Neural cell (in vitro differentiated cells): ENCODE measurements at regions not wholly inside any gene's neighbourhood (a gene's known extent, or its start where the extent isn't known, plus 50 kb on each side); places are given as distances from the start of the nearest gene placed in this dataset.

ENCODE experiments used
- H2AFZ ChIP-seq: fragments of 200-600, 300-800 bp; sonication (generic), shearing (Covaris generic); 2 replicates; pipeline ENCODE4 v1.6.0; 2014; ENCODE audit warnings: low read depth, mild to moderate bottlenecking, antibody characterized with exemption, low read length, moderate library complexity
- H3F3A ChIP-seq: fragments of 200-600 bp; shearing (Covaris generic); 2 replicates; pipeline ENCODE4 v1.6.1; 2016; ENCODE audit warnings: mild to moderate bottlenecking, moderate library complexity, mixed read lengths, antibody characterized with exemption, low read length; ENCODE audit not compliant: insufficient read depth, poor library complexity, severe bottlenecking
- H3K27ac ChIP-seq: fragments of 200-600, 300-800 bp; sonication (generic), shearing (Covaris generic); 2 replicates; pipeline ENCODE4 v1.5.1; 2014; ENCODE audit warnings: mild to moderate bottlenecking, low read length, moderate library complexity
- H3K27me3 ChIP-seq: fragments of 300-800, 200-600 bp; sonication (generic), shearing (Covaris generic); 2 replicates; pipeline ENCODE4 v1.6.0; 2014; ENCODE audit warnings: mild to moderate bottlenecking, low read depth, low read length, moderate library complexity; ENCODE audit not compliant: insufficient read depth
- H3K36me3 ChIP-seq: fragments of 300-800, 200-600 bp; sonication (generic), shearing (Covaris generic); 2 replicates; pipeline ENCODE4 v1.5.1; 2014; ENCODE audit warnings: mild to moderate bottlenecking, antibody characterized with exemption, low read length, moderate library complexity; ENCODE audit not compliant: insufficient read depth
- H3K4me2 ChIP-seq: fragments of 300-800, 200-600 bp; sonication (generic), shearing (Covaris generic); 2 replicates; pipeline ENCODE4 v1.6.0; 2014; ENCODE audit warnings: mild to moderate bottlenecking, low read length
- H3K4me3 ChIP-seq: fragments of 300-800, 200-600 bp; sonication (generic), shearing (Covaris generic); 2 replicates; pipeline ENCODE4 v1.5.1; 2014; ENCODE audit warnings: mild to moderate bottlenecking, low read length, moderate library complexity
- H3K79me2 ChIP-seq: fragments of 200-600 bp; shearing (Covaris generic); replicated peaks from 2 replicates; pipeline ENCODE4 v1.6.0; 2014; ENCODE audit warnings: mild to moderate bottlenecking, low read length, moderate library complexity; ENCODE audit not compliant: insufficient read depth
- H3K9ac ChIP-seq: fragments of 300-800, 200-600 bp; sonication (generic), shearing (Covaris generic); 2 replicates; pipeline ENCODE4 v1.6.1; 2016; ENCODE audit warnings: mild to moderate bottlenecking, low read length, mixed read lengths
- H3K9me2 ChIP-seq: fragments of 200-600 bp; shearing (Covaris generic); 2 replicates; pipeline ENCODE4 v1.6.1; 2016; ENCODE audit warnings: mild to moderate bottlenecking, low read length, mixed read lengths; ENCODE audit not compliant: insufficient read depth
- H3K9me3 ChIP-seq: fragments of 200-600, 300-800 bp; sonication (generic), shearing (Covaris generic); 2 replicates; pipeline ENCODE4 v1.6.1; 2016; ENCODE audit warnings: mild to moderate bottlenecking, mixed run types, low read length, moderate library complexity, mixed read lengths
- H4K20me1 ChIP-seq: fragments of 200-600 bp; shearing (Covaris generic); 2 replicates; pipeline ENCODE4 v1.6.1; 2016; ENCODE audit warnings: mild to moderate bottlenecking, mixed run types; ENCODE audit not compliant: insufficient read depth
- CTCF ChIP-seq: fragments of 450-650 bp; IDR thresholded peaks from 2 replicates; pipeline ENCODE4 v1.5.1; 2014; ENCODE audit warnings: antibody characterized with exemption, mild to moderate bottlenecking, moderate library complexity; ENCODE audit not compliant: poor library complexity, severe bottlenecking
- EP300 ChIP-seq: fragments of 450-650 bp; conservative IDR thresholded peaks from 2 replicates; pipeline ENCODE4 v1.6.1; 2014; ENCODE audit warnings: antibody characterized with exemption, mild to moderate bottlenecking, moderate library complexity; ENCODE audit not compliant: poor library complexity, severe bottlenecking
- EZH2 ChIP-seq: fragments of 200-600, 300-800 bp; shearing (Covaris generic), sonication (generic); IDR thresholded peaks from 2 replicates; pipeline ENCODE4 v1.6.1; 2014; ENCODE audit warnings: antibody characterized with exemption, low read length, borderline replicate concordance, mild to moderate bottlenecking; ENCODE audit not compliant: insufficient read depth, poor library complexity, severe bottlenecking
- MXI1 ChIP-seq: fragments of 450-650 bp; conservative IDR thresholded peaks from 2 replicates; pipeline ENCODE4 v1.6.1; 2014; ENCODE audit warnings: antibody characterized with exemption, mild to moderate bottlenecking; ENCODE audit not compliant: poor library complexity, severe bottlenecking
- POLR2AphosphoS5 ChIP-seq: IDR thresholded peaks from 2 replicates; pipeline ENCODE4 v1.6.1; 2012
- RAD21 ChIP-seq: fragments of 450-650 bp; conservative IDR thresholded peaks from 2 replicates; pipeline ENCODE4 v1.6.1; 2014; ENCODE audit warnings: antibody characterized with exemption, mild to moderate bottlenecking, moderate library complexity
- SMC3 ChIP-seq: fragments of 450-650 bp; conservative IDR thresholded peaks from 2 replicates; pipeline ENCODE4 v1.6.1; 2014; ENCODE audit warnings: antibody characterized with exemption, mild to moderate bottlenecking, moderate library complexity; ENCODE audit not compliant: poor library complexity
- TAF1 ChIP-seq: IDR thresholded peaks from 2 replicates; pipeline ENCODE4 v1.6.1; 2012; ENCODE audit warnings: low read depth
- TF ChIP-seq, protein P1 (sequence below): IDR thresholded peaks from 2 replicates; pipeline ENCODE4 v1.6.1; 2012; ENCODE audit warnings: borderline replicate concordance

DNA sequence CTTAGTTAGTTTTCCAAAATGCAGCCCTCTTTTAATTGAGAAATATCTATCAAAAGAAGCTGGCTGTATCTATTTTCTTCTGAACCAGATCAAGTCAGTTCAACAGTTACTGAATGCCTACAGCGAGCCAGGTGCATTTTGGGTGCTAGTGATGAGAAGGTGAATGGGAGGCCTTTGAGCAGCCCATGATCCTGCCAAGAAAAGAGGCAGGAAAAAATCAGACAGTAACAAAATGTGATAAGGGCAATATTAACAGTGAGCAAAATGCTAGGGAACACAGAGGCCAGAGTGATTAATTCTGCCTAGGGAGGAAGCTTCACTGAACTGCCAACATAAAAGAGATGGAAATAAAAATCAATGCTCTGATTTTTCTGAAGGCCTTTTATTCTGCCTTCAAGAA is 248.5 kb downstream of the SNCA start:
- Histone ChIP-seq H3K9me2 (no peaks in the 10 kb centered on the region), H3K36me3 (no peaks in the 10 kb centered on the region), H4K20me1 (no peaks in the 10 kb centered on the region), H3K9ac (no peak overlapping the region), H3K4me3 (no peak overlapping the region), H3F3A (no peaks in the 10 kb centered on the region), H3K27ac (peak overlapping the region; percentile 23), H2AFZ (no peak overlapping the region), H3K27me3 (no peaks in the 10 kb centered on the region), H3K4me2 (no peak overlapping the region), H3K79me2 (no peaks in the 10 kb centered on the region), H3K9me3 (no peaks in the 10 kb centered on the region)
- TF ChIP-seq RAD21 (no peak), POLR2AphosphoS5 (no peak), TAF1 (no peak), MXI1 (no peak), SMC3 (no peak), CTCF (no peak), EP300 (no peak), EZH2 (no peak)
- TF ChIP-seq, protein P1, sequence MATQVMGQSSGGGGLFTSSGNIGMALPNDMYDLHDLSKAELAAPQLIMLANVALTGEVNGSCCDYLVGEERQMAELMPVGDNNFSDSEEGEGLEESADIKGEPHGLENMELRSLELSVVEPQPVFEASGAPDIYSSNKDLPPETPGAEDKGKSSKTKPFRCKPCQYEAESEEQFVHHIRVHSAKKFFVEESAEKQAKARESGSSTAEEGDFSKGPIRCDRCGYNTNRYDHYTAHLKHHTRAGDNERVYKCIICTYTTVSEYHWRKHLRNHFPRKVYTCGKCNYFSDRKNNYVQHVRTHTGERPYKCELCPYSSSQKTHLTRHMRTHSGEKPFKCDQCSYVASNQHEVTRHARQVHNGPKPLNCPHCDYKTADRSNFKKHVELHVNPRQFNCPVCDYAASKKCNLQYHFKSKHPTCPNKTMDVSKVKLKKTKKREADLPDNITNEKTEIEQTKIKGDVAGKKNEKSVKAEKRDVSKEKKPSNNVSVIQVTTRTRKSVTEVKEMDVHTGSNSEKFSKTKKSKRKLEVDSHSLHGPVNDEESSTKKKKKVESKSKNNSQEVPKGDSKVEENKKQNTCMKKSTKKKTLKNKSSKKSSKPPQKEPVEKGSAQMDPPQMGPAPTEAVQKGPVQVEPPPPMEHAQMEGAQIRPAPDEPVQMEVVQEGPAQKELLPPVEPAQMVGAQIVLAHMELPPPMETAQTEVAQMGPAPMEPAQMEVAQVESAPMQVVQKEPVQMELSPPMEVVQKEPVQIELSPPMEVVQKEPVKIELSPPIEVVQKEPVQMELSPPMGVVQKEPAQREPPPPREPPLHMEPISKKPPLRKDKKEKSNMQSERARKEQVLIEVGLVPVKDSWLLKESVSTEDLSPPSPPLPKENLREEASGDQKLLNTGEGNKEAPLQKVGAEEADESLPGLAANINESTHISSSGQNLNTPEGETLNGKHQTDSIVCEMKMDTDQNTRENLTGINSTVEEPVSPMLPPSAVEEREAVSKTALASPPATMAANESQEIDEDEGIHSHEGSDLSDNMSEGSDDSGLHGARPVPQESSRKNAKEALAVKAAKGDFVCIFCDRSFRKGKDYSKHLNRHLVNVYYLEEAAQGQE: no peak

- no peak overlapping the region for H3K4me3 ChIP-seq
- TF ChIP-seq MXI1 (no peak), EP300 (no peak), POLR2AphosphoS5 (no peak), EZH2 (no peak), CTCF (no peak), SMC3 (no peak), RAD21 (no peak), TAF1 (no peak)
- TF ChIP-seq, protein P1: no peak
- no peaks in the 10 kb centered on the region for H3K36me3 ChIP-seq
- no peak overlapping the region for H2AFZ ChIP-seq
- no peaks in the 10 kb centered on the region for H3F3A ChIP-seq
- no peaks in the 10 kb centered on the region for H4K20me1 ChIP-seq
- H3K27ac ChIP-seq: no peak overlapping the region
- no peak overlapping the region for H3K4me2 ChIP-seq
- H3K9ac ChIP-seq: no peak overlapping the region
- no peaks in the 10 kb centered on the region for H3K9me2 ChIP-seq
- H3K9me3 ChIP-seq: no peaks in the 10 kb centered on the region
- no peaks in the 10 kb centered on the region for H3K79me2 ChIP-seq
- no peaks in the 10 kb centered on the region for H3K27me3 ChIP-seq
Observed at GRCh38 chr4:89587364-89587763, 249.6 kb downstream of the SNCA start.
